ENCODE measurements at regions not wholly inside any gene's neighbourhood (a gene's known extent, or its start where the extent isn't known, plus 50 kb on each side); places are given as distances from the start of the nearest gene placed in this dataset.
"Not testable (repeated sequence)": the region's sequence is repeated elsewhere in the genome, so short reads cannot be mapped to it uniquely, and the experiment has no call there.

DNA sequence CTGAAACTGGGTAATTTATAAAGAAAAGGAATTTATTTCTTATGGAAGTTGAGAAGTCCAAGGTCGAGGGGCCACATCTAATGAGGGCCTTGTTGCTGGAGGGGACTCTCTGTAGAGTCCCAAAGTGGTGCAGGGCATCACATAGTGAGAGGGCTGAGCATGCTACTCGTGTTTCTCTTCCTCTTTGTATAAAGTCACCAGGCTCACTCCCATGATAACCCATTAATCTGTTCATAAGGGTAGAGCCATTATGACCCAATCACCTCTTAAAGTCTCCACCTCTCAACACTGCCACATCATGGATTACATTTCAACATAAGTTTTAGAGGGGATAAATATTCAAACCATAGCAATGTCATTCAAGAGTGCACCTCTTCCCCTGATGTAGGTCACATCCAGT is 79.1 kb upstream of the ATP2B1 start:
- no peak for DNase-seq

DNA sequence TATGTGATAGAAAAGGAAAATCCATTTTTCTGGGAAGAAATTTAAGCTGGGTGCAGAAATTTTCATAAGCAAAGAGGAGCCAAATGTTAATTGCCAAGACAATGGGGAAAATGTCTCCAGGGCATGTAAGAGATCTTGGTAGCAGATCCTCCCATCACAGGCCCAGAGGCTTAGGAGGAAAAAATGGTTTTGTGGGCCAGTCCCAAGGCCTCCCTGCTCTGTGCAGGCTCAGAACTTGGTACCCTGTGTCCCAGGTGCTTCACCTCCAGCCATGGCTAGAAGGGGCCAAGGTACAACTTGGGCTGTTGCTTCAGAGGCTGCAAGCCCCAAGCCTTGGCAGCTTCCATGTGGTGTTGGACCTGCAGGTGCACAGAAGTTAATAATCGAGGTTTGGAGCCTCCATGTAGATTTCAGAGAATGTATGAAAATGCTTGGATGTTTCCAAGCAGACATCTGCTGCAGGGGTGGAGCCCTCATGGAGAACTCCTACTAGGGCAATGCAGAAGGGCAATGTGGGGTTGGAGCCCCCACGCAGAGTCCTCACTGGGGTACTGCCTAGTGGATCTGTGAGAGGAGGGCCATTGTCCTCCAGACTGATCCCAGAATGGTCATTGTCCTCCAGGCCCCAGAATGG is 77.7 kb upstream of the ATP2B1 start:
- DNase-seq = no peak

DNA sequence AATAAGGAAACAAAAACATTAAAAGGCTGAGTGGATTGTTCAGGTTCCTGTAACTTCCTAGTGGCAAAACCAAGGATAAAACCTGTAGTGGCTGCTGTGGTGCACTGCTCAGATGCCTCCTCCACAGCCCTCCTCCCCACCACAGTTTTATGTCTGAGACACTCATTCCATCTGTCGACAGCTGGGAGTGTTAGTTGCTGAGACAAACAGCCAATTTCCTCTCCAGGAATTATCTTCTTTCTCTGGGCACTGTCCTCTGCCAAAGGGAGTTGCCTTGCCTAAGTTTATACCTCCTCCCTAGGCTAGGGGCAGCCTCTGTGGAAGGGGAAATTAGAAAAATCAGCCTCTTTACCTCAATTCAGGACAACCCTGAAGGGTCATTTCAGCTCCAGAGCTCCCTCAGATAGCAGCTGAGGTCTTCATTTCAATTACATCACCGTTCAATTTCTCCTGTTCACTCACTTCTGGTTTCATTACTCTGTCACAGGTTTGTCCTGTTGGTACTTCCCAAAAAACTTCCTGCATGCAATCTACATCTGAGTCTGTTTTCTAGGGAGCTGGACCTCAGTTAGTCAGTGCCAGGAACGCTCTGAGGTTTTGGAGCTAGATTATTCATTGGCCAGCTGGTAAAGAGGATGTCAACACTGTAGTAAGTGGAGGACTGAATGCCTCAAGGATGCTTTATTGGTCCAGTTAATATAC is 74.9 kb upstream of the ATP2B1 start:
- DNase-seq = no peak

DNA sequence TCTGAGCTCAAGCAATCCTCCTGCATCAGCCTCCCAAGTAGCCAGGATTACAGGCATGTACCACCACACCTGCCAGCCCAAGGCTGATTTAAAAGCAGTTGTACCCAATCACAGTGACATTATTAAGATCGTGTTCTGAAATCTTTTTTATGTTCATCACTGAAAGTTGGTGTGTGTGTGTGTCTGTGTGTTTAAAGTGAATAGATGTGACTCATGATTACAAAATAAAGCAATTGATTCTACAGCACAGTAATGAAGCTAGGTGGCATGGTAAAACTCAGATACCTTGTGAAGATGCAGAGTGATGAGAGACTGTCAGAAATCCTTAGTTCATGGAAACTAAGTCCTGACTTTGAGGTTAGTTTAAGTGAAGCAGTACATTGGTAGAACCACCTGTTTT is 74.2 kb upstream of the ATP2B1 start:
- no peak for DNase-seq

DNA sequence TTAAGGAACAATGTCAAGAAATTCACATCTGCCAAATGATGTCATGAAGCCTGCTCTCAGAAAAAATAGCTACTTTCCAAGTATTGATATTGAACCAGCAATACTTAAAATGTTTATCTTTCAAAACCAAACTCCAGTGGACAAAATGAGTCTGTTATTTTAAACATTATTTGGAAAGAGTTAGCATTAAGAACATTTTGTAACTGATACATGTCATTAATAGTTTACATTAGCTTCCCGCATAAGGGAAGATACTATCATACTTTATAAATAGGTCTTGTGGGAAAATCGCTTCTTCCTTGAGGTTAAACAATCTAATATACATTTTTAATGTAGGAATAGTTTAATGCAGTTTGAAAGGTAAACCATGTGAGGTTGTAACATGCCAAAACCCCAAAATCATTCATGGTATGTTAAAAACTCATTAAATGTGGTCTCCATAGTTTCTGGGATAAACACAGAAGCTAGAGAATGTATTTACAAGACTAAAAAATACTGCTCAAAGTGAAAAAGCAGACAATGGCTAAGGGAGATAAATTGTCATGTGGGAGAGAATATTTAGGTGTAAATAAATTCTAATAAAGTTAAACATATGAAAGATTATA is 73.4 kb upstream of the ATP2B1 start:
- DNase-seq = no peak

DNA sequence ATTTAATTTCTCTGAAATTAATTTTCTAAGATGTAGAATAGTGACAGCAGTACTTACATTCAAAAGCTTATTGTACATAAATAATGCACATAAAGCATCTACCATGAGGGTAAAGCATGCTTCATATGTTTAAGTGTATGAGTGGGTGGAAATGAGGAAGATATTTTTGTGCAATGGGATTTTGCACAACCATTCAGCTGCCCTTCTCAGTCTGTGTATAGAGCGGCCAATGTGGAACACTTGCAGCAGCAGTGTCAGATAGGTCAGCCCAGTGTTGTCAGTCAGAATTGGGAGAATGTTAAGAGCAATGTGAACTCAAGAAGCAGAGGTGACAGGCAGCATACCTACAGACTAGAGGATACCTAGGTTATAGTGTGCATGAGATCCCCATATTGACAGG is 72.5 kb upstream of the ATP2B1 start:
- no peak for DNase-seq

DNA sequence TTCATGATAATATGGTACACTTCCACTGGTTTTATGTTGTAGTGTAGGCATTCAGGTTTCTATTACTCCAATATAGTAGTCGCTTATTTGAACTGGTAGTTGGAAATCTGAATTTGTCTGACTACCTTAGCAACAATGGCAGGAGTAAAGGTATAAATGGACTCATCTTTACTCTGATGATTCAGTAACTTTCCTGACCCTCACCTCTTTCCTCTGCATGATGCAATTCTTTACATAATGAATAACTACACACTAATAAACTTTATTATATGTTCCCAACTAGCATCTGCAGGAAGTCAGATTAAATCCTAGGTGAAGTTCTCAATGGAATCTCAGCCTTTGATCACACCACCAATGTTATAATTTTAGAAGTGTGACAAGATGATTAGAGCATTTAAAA is 70.5 kb upstream of the ATP2B1 start:
- DNase-seq = no peak

DNA sequence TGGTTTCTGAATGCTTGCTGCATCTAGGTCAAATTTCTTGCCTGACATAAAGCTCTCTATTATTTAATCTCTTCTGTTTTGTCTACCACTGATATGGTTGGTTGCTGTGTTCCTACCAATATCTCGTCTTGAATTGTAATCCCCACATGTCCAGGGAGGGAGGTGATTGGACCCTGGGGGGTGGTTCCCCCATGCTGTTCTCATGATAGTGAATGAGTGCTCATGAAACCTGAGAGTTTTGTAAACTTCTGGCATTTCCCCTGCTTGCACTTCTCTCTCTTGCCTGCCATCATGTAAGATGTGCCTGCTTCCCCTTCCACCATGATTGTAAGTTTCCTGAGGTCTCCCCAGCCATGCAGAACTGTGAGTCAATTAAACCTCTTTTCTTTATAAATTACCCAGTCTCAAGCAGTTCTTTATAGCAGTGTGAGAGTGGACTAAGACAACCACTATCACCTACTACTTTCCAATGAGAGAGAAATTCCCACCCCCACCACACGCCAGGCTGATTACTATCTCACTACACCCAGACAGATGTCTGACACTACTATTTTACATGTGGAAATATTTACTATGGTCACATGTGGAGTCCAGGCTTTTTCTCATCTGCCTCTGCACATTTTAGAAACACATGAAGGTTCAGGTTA is 69.2 kb upstream of the ATP2B1 start:
- DNase-seq = no peak

DNA sequence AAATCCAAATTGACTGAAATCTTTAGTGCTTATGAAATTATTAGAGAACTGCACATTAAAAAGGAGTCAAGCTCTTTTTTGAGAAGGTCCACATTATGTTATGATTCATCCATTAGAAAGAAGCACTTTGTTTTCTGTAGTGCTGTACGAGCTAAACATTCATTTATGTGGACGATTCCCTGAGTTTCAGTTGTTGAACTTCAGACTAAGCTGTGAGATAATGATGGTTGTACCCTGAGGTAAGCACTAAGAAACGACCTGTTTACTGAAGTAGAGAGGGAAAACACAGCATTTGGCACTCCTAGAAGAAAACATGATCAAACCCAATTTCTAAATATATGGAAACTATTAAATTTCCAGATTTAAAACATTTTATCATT is 67.3 kb upstream of the ATP2B1 start:
- DNase-seq = no peak

DNA sequence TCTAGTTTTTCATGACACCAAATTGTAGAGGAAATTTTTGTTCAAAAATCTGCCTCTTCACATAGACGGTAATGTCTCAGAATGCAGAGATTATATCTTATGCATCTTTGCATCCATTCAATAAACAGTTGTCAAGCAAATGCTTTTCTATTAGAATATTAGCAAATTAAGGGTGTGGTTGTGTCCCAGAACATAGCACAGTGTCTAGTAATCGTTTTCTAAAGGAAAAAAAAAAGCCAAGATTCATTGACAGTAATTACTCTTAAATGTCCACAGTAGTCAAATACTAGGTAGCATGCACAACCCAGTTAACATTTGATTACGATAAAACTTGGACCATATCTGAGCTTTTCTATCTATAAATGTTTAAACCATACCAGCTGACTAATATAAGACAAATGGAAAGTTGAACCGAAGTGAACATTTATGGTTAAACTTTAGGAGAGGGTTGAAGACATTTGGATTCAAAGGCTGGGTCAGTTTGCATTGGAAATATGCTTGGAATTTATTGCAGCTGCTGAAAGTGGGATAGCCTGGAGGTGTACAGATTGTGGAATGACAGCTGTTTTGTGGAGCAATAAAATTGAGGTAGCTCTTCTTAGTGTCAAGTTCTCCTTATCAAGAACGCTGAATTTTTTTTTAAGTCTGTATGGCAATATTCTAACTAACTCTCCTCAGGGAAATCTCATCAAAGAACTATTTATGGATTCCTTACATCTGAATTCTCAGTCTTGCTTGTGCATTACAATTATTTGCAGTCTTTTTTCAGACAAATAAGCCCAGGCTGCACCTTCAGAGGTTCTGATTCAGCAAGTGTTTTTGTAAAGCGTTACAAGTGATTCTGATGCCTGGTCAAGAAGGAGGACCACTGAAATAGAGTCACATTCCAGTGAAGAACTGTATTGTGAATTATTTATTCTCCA is 66.7 kb upstream of the ATP2B1 start:
- DNase-seq = no peak

DNA sequence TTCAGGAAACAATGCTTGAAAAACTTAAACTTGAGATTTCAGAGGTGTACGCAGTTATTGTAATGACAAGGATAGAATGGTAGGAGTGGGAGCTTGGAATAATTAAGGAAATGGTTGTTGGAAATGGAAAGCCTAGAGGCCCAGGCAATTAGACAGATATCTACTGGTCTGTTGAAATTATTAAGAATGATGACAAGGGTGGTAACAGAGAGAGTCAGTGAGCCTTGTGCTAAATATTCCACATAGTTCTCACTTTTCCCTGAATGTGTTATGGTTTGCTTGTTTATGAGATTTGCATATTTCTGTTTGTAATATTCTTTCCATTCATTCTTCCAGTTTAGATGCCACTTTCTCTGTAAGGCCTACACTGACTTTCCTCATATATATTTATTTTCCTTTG is 66.0 kb upstream of the ATP2B1 start:
- DNase-seq = no peak

DNA sequence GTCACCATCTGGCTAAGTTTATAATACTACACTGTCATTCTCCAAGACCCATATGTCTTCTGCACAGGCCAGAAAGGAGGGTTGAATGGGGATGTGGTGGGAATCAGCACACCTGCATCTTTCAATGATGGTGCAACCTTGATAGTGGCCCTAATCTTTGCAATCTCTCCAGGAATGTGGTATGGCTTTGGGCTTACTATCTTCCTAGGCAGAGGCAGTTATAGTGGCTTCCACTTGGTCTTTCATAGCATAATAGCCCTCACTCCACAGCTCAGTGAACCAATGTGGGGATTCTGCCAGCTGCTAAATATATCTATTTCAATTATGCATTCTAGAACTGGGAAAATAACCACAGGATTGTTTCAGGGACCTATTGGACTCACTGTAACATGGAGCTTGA is 61.8 kb upstream of the ATP2B1 start:
- DNase-seq = no peak

DNA sequence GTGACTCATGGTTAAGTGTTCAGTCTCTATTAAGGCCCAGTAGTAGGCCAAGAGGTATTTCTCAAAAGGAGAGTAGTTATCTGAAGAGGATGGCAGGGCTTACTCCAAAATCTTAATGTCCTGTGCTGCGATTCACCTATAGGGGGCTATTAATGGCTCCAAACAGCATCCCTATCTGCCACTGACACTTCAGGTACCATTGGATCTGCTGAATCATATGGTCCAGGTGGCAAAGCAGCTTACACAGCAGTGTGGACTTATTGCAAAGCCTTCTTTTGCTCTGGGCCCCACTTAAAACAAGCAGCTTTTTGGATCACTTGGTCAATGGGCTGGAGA is 60.8 kb upstream of the ATP2B1 start:
- no peak for DNase-seq

DNA sequence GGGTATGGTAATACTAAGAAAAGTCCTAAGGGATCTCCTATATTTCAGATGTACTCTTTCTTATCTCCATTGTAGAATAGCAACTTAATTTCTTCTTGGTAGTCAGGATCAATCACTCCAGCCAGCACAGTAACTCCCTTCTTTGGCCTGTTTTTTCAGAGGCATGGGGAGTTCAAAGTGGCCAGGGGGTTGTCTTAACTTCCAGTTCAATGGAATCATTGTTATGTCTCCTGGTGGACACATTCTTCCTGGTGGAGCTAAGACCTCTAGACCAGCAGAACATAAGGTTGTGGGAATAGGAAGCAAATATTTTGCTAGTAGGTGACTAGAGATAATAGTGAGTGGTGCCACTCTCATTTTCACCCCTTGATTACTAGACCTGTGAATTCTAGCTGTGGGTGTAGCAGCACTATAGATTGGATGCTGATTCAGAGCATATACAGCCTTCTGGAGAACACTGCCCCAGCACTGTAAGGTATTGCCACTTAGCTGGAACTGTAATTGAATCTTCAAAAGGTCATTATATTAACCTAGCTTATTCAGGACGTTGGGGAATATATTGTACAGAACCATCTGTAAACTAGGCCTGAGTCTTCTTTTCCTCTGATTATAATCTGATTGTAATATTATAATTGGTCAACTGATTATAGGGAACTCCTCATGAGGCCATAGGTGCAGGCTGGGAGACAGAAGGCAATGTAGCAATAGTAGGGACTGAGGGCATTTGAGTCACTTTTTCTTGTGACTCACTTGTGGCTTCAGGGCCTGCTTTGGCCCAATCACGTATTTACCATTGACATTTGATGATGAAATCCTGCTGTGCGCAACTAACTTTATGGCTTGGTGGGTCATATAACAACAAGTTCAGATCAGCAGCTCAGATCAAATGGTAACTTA is 60.2 kb upstream of the ATP2B1 start:
- no peak for DNase-seq

DNA sequence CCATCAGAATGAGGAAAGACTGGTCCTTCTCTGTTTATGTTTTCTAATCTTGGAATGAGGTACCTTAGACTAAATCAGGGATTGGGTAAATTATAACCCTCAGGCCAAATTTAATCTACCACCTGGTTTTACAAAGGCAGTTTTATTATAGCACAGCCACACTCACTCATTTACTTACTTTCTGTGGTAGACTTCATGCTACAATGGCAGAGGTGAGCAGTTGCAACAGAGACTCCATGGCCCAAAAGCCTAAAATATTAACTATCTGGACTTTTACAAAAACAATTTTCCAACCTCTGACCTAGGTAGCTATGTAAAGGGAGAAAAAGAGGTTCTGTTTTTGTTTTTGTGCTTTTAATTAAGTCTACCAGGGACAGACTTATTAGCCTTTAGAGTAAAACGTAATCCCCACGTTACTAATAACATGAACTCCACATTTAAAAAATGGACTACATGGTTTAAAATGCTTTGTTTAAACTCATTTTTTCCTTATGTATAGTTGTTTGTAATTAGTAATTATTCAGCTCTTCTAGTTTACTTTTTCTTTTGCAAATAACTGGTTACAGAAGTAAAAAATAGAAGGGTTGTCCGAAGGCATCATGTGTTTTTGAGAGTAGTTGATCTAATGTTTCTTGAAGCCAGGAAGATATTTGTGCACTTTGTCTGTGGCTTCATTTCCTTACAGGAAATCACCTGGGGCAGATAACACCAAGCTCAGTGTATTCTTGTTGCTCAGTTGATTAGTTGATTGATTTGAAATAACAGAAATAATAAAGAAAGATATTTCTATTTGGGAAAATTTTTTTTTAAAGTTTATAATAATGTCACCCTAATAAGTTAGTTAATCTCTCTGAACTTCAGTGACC is 57.6 kb upstream of the ATP2B1 start:
- no peak for DNase-seq

DNA sequence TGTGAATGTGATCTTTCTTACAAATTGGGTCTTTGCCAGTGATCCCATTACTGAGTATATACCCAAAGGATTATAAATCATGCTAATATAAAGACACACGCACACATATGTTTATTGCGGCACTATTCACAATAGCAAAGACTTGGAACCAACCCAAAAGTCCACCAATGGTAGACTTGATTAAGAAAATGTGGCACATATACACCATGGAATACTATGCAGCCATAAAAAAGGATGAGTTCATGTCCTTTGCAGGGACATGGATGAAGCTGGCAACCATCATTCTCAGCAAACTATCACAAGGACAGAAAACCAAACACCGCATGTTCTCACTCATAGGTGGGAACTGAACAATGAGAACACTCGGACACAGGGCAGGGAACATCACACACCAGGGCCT is 55.5 kb upstream of the ATP2B1 start:
- DNase-seq = not testable (repeated sequence)

DNA sequence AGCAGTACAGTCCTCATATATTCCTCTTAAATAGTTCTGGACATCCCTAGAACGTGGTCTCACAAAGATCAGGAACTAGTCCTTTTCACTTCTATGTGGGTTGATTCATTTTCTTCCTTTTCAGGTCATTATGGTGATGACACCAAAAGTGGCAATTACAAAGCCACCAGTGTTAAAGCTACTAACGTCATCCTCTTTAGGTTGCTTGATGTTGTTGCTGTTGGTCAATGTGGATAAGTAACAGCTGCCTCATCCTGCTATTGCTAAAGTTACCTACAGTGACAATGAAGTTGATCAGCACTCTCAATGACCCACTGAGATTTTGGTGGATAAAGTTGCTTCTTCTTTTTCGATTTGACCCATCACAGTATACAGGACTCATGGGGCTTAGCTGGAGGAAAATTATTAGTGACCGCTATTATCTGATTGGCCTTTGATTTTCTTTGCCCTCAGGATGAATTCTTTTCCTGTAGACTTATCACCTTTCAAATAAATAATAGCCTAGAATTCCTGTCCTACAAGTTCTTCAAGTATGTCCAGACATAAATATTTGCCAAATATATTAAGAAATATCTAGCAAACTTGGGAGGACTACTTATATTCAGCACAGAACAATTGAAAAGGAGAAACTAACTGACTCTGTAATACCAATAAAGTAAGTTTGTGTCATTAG is 54.0 kb upstream of the ATP2B1 start:
- no peak for DNase-seq

DNA sequence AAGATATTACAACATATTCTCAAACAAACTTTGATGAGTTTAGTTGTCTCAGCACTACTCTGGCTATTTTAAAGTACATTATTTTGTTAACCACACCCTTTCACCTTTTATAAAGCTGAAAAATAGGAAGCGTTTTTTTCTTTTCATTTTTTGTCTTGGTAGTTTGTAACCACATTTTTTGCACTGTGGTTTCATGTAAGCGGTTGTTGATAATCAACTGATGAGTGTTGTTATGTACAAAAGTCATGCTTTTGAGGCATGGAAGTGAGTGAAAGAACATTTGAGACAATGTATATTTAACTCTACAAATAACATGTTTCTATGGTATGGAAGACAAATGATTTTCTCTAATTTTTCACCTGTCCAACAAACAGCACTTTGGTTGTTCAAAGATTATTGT is 52.1 kb upstream of the ATP2B1 start:
- no peak for DNase-seq

Measured in NCI-H2029 (cell line).